Fibroblast of peridontal ligament (primary cell): ENCODE measurements at regions not wholly inside any gene's neighbourhood (a gene's known extent, or its start where the extent isn't known, plus 50 kb on each side); places are given as distances from the start of the nearest gene placed in this dataset.

Experiments
- DNase-seq: peaks from one replicate; pipeline ENCODE4 v3.0.0-alpha.2; 2010; ENCODE audit errors: extremely low read depth

DNA sequence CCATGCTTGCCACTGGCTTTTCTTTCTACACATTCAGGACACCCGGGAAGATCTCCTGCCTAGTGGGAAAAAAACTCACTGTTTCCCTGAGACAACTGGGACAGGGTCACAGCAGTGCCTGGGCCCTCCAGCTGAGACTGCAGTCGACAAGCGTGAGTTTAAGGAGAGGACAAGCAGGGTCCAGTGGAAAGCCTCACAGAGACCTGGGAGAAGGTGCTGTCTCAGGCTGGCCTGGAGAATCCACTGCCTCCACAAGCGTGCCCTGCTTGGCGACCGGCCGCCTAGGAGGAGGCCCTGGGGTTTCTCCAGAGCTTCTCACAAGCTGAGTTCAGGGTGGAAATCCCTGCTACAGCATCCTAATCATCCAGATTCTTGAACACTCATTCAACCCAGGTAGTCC lies 519.6 kb upstream of the RAB6C start:
- DNase-seq: no peak

DNA sequence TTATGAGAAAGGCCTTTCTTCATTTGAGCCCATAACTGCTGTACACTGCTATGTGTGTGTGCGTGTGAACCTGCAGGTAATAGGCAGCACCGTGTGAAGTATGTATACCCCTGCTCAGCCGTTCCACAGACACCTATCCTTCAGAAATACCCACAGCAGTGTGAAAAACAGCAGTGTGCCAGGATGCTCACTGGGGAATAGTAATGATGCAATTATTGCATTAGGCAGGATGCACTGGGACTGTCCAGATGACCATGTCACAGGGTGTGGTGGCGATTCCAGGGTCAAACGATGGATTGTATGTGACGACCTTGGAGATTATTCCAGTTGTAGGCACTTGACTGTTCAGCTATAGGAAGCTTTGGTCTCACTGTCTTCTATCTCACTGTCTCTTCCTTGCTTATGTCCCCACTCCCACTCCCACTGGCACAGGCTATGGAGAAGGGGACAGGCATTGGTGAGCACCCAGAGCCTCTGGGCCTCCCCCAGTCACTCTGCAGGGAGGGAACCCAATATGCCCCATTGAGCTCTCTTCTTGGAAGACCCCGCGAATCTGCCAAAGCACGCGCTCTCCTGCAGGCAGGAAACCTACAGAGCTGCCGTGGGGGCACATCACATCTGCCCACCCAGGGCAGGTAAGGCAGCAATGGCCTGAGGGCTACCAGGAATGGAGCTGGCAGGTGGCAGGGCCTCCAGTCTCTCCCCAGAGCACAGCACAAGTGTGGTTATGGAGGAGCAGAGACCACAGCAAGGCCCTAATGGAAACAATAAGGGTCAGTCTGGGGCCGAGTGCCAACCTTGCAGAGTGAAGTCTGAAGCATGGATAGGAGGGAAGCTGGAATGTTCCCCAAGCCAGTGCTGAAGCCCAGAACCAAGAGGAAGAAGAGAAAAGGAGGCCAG lies 518.9 kb upstream of the RAB6C start:
- no peak for DNase-seq

DNA sequence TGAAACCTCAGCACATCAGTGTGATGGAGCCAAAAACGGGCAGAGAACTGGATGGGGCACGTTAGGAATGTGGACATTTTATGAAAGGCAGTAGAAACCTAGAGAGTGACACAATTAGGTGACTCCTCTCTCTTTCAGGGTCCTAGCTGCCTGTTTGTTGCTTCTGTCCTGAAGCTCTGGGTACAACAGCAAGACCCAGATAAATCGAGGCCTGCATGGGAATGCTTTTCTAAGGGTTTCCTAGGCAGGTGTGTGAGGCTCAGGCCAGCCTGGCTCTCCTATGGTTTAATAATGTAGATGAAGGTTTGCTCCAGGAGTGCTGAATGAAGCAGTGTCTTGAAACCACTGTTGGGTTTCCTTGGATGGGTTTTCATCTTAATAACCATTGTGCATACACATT lies 517.1 kb upstream of the RAB6C start:
- no peak for DNase-seq

DNA sequence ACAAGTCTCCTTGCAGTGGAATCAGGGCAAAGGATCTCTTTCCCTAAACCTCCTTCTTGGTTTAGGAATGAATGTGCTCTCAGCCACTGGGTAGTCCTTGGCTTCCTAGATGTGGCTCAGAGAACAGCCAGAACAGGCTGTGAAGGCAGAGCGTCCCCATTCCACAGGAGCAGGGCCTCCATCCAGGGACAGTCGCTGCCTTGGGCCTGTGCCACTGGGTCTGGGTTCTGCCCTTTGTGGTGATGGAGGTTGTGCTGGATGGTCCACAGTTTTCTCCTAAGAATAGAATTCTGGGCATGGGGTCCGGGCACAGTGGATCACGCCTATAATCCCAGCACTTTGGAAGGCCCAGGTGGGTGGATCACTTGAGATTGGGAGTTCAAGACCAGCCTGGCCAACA lies 516.5 kb upstream of the RAB6C start:
- no peak for DNase-seq

DNA sequence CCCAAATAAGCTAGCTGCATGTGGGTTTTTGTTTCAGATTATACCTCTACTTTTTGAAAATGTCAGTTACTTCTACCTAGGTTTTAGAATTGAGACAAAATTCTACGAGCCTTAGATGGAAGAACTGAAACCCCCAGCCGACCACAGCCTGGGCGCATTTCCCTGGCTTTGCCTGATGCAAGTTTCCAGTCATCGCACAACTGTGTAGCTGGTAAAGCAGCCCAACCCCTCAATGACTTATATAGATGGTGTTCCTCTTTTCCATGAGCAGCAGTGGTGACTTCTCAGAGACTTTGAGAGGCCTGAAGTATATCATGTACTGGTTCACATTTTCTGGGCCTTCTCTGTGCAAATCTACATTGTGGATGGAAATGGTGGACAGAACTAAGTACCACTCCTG lies 515.4 kb upstream of the RAB6C start:
- no peak for DNase-seq

DNA sequence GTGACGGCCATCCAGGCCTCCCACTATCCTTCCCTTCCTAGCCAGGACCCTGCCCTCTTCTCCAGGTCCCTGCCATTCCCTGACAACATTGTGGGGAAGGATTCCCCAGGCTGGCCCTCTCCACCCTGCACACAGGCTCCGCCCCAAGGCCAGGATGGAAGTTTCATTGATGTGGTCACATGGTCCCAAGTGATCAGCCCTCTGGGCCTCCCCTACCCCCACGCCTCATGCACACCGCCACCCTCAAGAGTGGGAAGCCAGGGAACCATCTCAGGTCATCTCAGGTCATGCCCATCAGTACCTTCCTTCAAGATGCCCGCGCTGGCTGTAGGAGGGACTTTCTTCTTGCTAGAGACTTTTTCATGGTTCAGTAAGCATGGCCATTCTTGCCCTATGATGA lies 514.8 kb upstream of the RAB6C start:
- no peak for DNase-seq

DNA sequence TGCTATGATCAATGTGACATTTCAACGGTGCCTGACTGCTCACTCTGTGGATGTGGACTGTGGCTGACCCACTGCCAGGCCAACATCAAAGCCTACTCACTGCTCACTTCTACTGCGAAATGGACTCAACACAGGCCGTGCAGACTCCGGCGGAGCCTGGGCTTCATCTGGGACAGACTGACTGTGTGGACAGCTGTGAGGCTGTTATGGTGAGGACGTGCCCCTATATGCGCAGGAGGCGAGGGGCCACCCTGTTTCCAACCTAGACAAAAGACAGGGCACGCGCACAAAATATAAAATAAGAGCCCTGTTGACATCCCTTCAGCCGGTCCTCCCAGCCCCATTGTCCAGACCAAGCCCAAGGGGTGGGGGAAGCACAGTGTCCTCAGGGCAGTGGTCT lies 514.4 kb upstream of the RAB6C start:
- DNase-seq: no peak

DNA sequence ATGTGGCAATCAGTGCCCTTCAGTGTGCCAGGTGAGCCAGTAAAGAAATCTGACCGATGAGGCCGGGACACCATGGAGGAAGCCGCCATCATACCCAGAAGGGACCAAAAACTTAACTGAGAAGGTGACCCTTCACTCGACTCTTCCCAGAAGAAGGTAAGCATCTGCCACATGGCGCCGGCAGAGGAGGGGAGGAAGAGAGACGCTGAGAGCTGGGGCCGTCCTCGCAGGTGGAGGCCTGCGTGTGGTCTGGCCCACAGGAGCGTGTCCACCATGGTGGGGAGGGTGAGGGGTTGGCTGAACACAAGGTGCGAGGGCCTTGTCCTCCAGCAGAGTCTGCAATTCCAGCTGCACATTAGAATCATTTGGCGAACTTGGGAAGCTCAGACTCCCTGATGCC lies 513.1 kb upstream of the RAB6C start:
- no peak for DNase-seq

DNA sequence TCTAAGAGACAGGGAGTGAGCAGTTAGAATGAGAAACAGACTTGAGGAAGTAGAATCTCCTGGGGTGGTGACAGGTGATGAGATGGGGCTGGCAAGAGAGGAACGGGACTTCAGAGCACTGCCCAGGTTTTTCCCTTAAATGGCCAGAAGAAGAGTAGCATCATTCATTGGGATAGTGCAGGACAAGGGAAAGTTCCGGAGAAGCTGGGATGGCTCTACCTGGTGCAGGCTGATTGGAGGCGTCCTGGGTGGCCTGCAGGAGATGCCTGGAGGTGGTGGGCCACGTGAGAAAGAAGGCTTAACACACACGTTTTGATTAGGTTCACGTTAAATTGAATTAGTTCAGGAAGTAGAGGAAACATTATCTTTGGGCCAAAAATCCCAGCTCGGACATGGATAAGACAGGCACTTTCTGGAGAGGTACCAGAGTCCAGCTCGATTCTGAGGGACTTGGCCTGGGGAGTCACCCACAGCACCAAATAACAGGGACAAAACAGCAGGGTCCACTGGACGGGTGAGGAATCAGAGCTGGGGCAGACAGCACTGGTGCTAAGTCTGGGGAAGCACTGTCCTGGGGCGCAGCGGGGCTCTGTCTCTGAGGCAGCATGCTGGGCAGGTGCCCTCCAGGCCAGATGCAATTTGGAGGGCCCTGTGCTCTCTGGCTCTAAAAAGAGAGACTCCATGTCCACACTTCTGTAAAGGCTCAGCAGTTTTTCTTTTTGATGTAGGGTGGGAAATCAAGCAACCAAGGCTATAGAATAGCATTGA lies 512.3 kb upstream of the RAB6C start:
- DNase-seq: no peak

DNA sequence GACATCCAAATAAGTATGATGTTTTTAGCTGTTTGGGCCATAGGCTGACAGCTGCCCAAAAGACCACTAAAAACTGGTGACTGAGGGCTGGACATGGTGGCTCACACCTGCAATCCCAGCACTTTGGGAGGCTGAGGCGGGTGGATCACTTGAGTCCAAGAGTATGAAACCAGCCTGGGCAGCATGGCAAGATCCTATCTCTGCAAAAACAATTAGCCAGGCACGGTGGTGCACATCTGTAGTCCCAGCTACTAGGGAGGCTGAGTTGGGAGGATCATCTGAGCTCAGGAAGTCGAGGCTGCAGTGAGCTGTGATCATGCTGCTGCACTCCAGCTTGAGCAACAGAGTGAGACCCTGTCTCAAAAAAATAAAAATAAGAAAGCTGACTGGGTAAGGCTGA lies 511.5 kb upstream of the RAB6C start:
- DNase-seq: no peak

DNA sequence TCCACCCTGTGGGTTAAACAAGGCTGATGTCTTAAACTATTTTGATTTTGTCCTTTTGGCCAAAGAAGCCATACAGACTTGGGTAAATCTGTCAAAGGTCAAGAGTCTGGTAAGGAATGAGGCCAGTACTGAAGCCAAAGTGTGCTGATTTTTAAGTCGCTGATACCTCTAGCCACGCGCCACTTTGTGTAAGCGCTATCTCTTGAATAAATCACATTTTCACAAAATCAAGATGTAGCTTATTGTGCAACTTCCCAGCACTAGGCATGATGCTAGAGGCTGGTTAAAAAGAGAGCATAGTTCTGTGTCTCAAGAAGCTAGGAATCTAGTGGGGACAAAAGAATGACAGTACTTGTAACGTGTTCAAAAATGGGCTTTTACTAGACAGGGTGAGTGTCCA lies 510.6 kb upstream of the RAB6C start:
- DNase-seq: no peak

DNA sequence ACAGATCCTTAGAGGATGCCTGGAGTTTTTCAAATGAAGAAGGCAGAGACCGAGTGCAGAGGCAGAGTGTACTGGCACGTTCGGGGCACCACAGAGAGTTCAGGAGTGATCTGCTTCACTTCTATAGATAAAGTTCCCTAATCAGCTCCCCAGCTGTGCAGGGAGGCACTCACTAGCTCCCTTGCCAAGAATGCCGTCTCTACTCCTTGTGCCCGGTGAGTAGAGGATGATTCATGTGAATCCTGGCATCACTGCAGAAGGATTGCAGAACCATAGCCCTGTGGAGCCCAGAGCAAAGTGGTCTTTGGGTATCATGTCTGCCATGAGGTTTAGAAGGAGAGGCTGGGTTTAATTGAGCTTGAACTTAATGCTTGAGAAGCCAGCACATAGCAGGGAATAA lies 510.1 kb upstream of the RAB6C start:
- no peak for DNase-seq

DNA sequence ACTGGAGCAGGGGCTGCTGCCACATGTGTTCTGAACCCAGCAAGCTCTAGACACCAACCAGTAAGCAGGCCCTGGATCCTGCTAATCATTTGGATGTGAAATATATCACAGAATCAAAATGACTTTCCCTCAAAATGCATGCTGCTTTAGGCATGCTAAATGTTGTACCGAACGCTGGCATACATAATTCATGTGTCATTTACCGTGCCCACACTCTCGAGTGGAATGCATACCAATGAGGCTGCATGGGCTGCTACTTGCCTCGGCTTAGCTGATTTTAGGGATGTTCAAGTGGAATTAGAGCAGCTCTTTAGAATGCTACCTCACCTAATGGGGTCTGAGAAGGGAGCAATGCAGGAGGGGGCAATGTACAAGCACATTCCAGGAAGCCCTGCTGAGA lies 509.6 kb upstream of the RAB6C start:
- DNase-seq: no peak

DNA sequence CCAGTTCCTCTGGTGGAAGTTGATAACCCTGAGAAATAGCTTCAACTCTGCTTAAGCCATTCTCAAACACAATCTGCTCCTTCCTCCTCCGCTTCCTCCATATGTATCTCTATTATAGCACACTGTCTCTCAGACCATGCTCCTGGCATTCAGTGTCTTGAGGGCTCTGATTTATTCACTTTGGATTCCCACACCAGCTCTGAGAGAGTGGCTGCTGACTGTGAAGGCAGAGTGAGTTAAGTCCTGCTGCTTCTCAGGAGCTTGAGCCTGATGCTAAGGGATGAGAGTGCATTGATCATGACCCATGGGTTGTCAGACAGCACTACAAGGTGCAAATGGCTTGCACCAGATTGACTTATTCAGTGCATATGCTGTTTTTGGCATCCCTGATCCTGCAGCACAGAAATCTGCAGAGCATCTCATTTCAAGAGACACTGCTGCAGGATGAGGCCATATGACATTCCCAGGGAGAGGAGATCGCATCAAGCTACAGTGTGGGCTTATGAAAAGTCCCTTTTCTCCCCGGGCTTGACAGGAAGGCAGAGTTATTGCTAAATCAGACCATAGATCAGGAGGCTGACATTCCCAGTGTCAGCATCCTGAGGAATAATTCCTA lies 500.5 kb upstream of the RAB6C start:
- DNase-seq: no peak

DNA sequence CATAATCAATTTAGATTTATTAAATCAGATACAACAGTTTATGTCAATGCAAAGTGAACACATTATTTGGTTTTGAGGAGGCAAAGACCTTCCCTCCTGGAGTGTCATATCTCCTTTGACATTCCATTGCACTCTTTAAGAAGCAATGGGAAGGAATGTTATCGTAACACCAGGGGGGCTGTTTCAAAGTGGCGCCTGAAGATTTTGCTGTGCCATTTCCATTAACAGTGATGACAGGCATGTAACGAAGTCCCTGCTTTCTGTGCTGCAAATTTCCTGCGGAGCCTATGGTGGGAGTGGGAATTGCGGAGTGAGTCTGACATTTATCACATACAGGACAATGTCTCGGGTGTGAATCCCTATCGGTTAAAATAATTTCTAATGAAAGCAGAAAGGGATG lies 499.6 kb upstream of the RAB6C start:
- DNase-seq: no peak

DNA sequence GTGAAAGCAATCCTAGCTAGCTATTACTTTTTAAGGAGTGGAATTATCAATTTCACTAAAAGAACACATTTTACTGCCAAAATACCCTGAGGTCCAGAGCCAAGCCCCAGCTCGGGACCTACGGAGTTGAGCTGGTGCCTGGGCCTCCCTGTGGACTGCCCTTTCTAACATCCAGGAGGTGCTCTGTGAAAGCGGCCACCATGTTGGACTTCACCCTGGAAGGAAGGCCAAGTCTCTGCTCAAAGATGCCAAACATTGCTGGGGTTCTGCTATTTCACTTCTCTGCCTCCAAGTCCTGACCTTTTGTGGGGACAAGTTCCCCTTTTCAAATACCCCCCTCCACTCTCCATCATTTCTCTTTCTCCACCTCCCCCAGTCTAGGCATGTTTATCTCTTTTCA lies 498.7 kb upstream of the RAB6C start:
- no peak for DNase-seq

DNA sequence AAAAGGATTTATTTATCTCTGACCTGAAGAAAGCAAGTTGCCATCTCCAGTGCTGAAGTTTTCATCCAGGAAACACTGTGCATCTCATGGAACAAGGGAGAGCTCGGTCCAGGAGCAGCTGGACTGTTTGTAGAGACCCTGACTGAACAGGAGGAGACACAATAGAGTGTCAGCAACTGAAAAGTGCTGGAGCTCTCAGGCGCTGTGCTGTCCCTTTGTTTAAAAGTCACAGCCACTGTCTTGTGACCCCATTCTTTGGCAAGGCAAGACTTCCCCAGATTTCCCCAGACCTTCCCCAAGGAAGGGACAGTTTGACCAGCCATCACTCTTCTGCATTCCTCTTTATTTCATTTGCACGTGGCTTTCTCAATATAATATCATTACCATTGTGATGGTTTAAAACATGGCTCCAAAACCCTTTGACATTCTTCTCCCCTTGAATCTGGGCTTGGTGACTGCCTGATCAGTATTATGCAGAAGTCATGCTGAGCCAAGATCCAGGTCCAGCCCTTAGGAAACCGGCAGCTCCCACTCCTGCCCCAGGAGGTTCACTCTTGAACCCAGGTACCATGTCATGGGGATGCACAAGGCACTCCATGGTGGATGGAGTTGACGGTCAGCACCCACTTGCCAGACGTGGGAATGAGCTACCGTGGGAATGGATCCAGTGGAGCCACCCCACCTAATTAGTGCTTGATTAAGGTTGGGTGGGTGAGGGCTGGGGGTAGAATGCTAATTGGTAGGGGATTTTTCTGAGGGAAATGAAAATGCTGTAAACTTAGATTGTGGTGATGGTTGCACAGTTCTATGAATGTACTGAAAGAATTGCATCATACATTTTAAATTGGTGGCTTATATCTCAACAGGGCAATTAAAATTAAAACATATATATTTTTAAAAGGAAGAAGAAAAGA lies 497.9 kb upstream of the RAB6C start:
- DNase-seq: no peak

DNA sequence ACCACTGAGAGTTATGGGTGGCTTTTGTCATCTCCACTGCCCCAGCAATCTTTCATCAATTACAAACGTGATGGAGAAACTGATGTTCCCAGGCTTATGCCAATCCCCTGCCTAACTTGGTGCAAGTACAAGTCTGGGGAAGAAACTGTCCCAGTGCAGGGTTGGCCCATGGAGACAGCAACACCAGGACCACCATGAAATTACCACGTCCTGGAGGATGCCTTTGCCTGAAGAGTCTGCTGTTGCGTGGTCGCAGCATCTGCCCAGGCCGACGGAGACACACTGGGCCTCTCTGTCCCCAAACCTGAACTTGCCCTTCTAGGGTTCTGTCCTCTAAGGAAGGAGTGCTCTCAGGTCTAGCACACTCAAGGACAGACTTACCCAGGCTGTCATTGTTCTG lies 496.8 kb upstream of the RAB6C start:
- DNase-seq: no peak

DNA sequence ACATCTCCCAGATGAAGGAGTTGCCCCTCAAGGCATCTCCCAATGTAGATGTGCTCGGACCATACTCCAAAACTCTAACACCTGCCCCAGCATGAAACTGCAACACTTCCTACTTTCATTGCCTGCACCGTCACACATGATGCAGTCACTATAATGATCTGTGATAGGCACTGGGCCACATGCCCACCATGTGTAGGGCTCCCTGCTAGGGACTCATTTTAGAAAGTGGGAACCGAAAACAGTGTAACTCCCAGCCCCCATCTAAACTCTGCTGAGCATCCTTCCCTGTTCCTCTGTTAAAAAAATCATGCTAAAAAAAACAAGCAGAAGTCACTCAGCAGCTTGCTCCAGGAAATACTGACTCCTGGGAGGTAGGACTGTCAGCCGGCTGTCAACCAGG lies 496.1 kb upstream of the RAB6C start:
- no peak for DNase-seq

DNA sequence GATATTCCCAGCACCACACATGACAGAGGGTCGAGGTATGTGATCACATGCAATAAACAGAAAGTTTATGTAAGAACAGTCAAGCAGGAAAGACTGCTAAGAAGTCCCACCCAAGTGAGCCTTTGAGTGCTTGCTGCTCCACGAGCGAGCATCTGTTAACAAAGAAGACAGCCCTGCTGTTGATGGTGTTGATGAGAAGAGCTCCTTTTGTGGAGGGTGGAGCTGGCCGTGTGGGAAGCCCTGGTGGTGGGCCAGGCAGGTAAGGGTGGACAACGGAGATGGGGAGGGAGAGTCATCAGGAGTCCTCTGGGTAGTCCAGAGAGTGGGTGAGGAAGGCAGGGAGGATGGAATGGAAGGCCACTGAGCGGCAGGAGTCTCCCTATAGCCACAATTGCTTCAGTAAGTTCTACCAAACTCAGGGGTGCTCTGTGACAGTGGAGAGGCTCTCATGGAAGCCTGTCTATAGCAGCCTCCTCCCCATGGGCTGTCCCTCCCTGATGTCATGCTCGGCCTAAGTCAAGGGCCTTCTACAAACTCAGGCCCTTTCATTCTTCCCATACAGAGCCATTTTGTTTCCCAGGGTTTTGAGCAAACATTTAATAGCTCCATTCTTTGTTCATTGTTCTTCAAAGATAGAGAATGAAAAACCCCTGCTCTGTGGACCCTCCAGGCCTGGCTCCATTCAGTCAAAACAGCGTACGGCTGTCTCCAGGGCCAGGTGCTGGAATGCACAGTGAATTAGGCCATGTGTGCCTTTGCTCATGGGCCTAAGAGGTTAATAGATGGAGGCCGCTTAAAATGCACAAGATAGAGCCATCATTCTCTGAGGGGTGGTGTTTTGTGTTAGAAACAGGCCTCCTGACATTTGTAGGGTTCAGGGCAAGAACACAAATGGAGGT lies 494.2 kb upstream of the RAB6C start:
- DNase-seq: no peak

DNA sequence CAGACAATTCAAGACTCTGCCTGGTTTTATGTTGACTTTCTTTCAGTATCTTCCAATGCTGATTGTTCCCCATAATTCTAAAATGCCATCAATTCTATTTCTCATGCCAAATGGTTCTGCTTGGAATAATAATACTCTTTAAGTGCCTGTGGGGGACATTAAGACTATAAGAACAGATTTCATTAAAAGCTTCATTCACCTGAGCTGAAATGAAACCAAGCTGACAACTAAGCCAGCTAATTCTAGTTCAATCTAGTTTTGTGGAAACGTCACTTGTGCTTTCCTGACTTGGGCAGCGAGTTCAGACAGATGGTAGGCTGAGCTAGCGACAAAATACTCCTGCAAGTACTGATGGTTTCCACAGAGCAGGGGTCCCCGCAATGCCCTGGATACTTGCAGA lies 491.1 kb upstream of the RAB6C start:
- DNase-seq: no peak
